ENCODE measurements at regions not wholly inside any gene's neighbourhood (a gene's known extent, or its start where the extent isn't known, plus 50 kb on each side); places are given as distances from the start of the nearest gene placed in this dataset.

GRCh38 chr5:167565189-167565954 is 726.1 kb upstream of the WWC1 start:
- no peaks in the 10 kb centered on the region for H3K9me3 ChIP-seq (replicated peaks in 1 of 3)
- 73 to 83% (median 78%) methylated on average over 8 of the region's 8 CpGs for WGBS, 4 donors
- H3K4me3 ChIP-seq, result no peak overlapping the region
- no peak for DNase-seq
- H3K36me3 ChIP-seq (replicated peaks in 1 of 2), result no peaks in the 10 kb centered on the region
- no peak overlapping the region for H3K27ac ChIP-seq
- H3K27me3 ChIP-seq, result peaks cover 7% of the 10 kb centered on the region
- TF ChIP-seq CTCF (IDR thresholded peaks at IDR 0.05) (peak in 5 of 6 experiments; percentile 17 to 32 (median 30)), POLR2A (IDR thresholded peaks at IDR 0.05) (no peak)
- no peaks in the 10 kb centered on the region for H3K4me1 ChIP-seq (replicated peaks in 1 of 2)
- intact Hi-C loops (cut with DNase I), result no loop called here

GRCh38 chr5:167570431-167570830 is 721.0 kb upstream of the WWC1 start:
- peaks cover 12% of the 10 kb centered on the region for H3K27me3 ChIP-seq

GRCh38 chr5:167571824-167572223 is 719.6 kb upstream of the WWC1 start:
- H3K27me3 ChIP-seq, result peaks cover 21% of the 10 kb centered on the region
- intact Hi-C loops (cut with DNase I), result no loop called here
- no peak overlapping the region for H3K4me3 ChIP-seq
- TF ChIP-seq CTCF (IDR thresholded peaks at IDR 0.05), result no peak
- TF ChIP-seq POLR2A (IDR thresholded peaks at IDR 0.05), result no peak
- no peaks in the 10 kb centered on the region for H3K9me3 ChIP-seq (replicated peaks in 1 of 3)
- peaks cover 0 to 7% of the 10 kb centered on the region in 2 donors for H3K4me1 ChIP-seq (replicated peaks in 1 of 2)
- no peak for DNase-seq
- 73 to 85% (median 78%) methylated on average over 3 of the region's 3 CpGs for WGBS, 4 donors
- no peaks in the 10 kb centered on the region for H3K36me3 ChIP-seq (replicated peaks in 1 of 2)
- H3K27ac ChIP-seq, result no peak overlapping the region

More at GRCh38 chr5:167570431-167570830, 721.0 kb upstream of the WWC1 start:
- TF ChIP-seq POLR2A (IDR thresholded peaks at IDR 0.05), result no peak
- TF ChIP-seq CTCF (IDR thresholded peaks at IDR 0.05), result no peak
- H3K4me3 ChIP-seq, result no peak overlapping the region
- no peak for DNase-seq
- no peak overlapping the region for H3K27ac ChIP-seq
- H3K36me3 ChIP-seq (replicated peaks in 1 of 2), result no peaks in the 10 kb centered on the region
- intact Hi-C loops (cut with DNase I), result no loop called here
- H3K9me3 ChIP-seq (replicated peaks in 1 of 3), result no peaks in the 10 kb centered on the region
- peaks cover 0 to 7% of the 10 kb centered on the region in 2 donors for H3K4me1 ChIP-seq (replicated peaks in 1 of 2)
- WGBS, 4 donors, result 69 to 75% (median 73%) methylated on average over 5 of the region's 5 CpGs

GRCh38 chr5:167573370-167574127 is 717.9 kb upstream of the WWC1 start:
- 2 to 3% (median 2%) methylated on average over 23 of the region's 23 CpGs for WGBS, 4 donors
- Histone ChIP-seq H3K4me1 (replicated peaks in 1 of 2) (peaks cover 0 to 7% of the 10 kb centered on the region in 2 donors), H3K4me3 (peak overlapping the region in 1 of 4 donors; percentile 8), H3K27ac (no peak overlapping the region), H3K9me3 (replicated peaks in 1 of 3) (no peaks in the 10 kb centered on the region), H3K27me3 (peaks cover 35% of the 10 kb centered on the region), H3K36me3 (replicated peaks in 1 of 2) (no peaks in the 10 kb centered on the region)
- TF ChIP-seq POLR2A (IDR thresholded peaks at IDR 0.05), result no peak
- TF ChIP-seq CTCF (IDR thresholded peaks at IDR 0.05), result no peak
- intact Hi-C loops (cut with DNase I), result no loop called here
- DNase-seq, result peak in 3 of 7 donors; percentile 11 to 23 (median 16)
